Endothelial cell of umbilical vein (primary cell): ENCODE measurements at regions not wholly inside any gene's neighbourhood (a gene's known extent, or its start where the extent isn't known, plus 50 kb on each side); places are given as distances from the start of the nearest gene placed in this dataset.

Experiments
- BruUV-seq: library from RNA; stranded (reverse); fragments of 400-500 nt; replicated peaks from 2 replicates; lab custom pipeline; 2021; lab: Mats Ljungman, UMichigan
- CTCF ChIA-PET: fragments of 300-600, 350-600 bp; sonication (Branson Sonifier 250); formaldehyde crosslinking; loops from one replicate; lab custom pipeline; 2021; ENCODE audit warnings: antibody characterized with exemption, inconsistent platforms; lab: Charles Lee
- POLR2A ChIA-PET: fragments of 300-600, 350-600 bp; sonication (Branson Sonifier 250); formaldehyde crosslinking; loops from one replicate; lab custom pipeline; 2021; ENCODE audit warnings: antibody characterized with exemption, inconsistent platforms; lab: Charles Lee
- DNase-seq: peaks from one replicate; pipeline ENCODE4 v3.0.0-alpha.2; 2011; ENCODE audit warnings: low read depth, low spot score
- FAIRE-seq: peaks from 2 replicates; lab custom pipeline; 2011; peaks lifted over from hg19 to GRCh38; lab: Jason Lieb, UNC
- H2AFZ ChIP-seq: 2 replicates; pipeline ENCODE4 v1.6.0; 2012; ENCODE audit warnings: low read depth, low read length, control low read depth, inconsistent platforms
- H3K27ac ChIP-seq: 2 replicates; pipeline ENCODE4 v1.5.1; 2011; ENCODE audit warnings: low read depth, mild to moderate bottlenecking, control low read depth, low read length, moderate library complexity; ENCODE audit not compliant: insufficient read depth
- H3K27me3 ChIP-seq, 2 experiments: 2 replicates each; pipeline versions ENCODE4 v1.6.0 to v1.6.1; 2011; ENCODE audit warnings: low read length in 2 of 2, mixed read lengths in 1 of 2; ENCODE audit not compliant: control insufficient read depth in 2 of 2, insufficient read depth in 2 of 2
- H3K36me3 ChIP-seq, 2 experiments: 2 replicates in 1 of 2; 3 replicates in 1 of 2; pipeline ENCODE4 v1.5.1; 2011; ENCODE audit warnings: low read length in 2 of 2, mild to moderate bottlenecking in 1 of 2, moderate library complexity in 1 of 2; ENCODE audit not compliant: control insufficient read depth in 2 of 2, insufficient read depth in 2 of 2; ENCODE audit errors: extremely low read depth in 1 of 2
- H3K4me1 ChIP-seq: 3 replicates; pipeline ENCODE4 v1.5.1; 2011; ENCODE audit warnings: mild to moderate bottlenecking, low read length; ENCODE audit not compliant: control insufficient read depth, insufficient read depth; ENCODE audit errors: extremely low read depth
- H3K4me2 ChIP-seq: 2 replicates; pipeline ENCODE4 v1.6.1; 2011; ENCODE audit warnings: low read length, control low read depth, mixed read lengths; ENCODE audit not compliant: insufficient read depth
- H3K4me3 ChIP-seq, 3 experiments: fragments of 200-600 bp in 1 of 3; sonication (generic), shearing (Covaris generic) in 1 of 3; replicated peaks in 1 of 3; 2 replicates each; pipeline ENCODE4 v1.5.1; 2011 to 2016; ENCODE audit warnings: control low read depth in 3 of 3, low read length in 3 of 3, mild to moderate bottlenecking in 2 of 3, inconsistent platforms in 1 of 3, low read depth in 1 of 3, moderate library complexity in 1 of 3; ENCODE audit not compliant: insufficient read depth in 1 of 3
- H3K79me2 ChIP-seq: 2 replicates; pipeline ENCODE4 v1.6.0; 2012; ENCODE audit warnings: low read length, inconsistent platforms; ENCODE audit not compliant: control insufficient read depth, insufficient read depth
- H3K9ac ChIP-seq: replicated peaks from 2 replicates; pipeline ENCODE3; 2011; ENCODE audit warnings: low read length, control low read depth; ENCODE audit not compliant: insufficient read depth; ENCODE audit errors: extremely low read depth
- H3K9me1 ChIP-seq: replicated peaks from 3 replicates; pipeline ENCODE4 v1.6.0; 2011; ENCODE audit warnings: mild to moderate bottlenecking, low read length; ENCODE audit not compliant: control insufficient read depth, insufficient read depth; ENCODE audit errors: extremely low read depth
- H3K9me3 ChIP-seq: replicated peaks from 2 replicates; pipeline ENCODE4 v1.5.1; 2012; ENCODE audit warnings: low read length, inconsistent platforms; ENCODE audit not compliant: control insufficient read depth, insufficient read depth
- H4K20me1 ChIP-seq: replicated peaks from 2 replicates; pipeline ENCODE3; 2011; ENCODE audit warnings: mild to moderate bottlenecking, low read length; ENCODE audit not compliant: control insufficient read depth, insufficient read depth; ENCODE audit errors: extremely low read depth
- CTCF ChIP-seq, 2 donors: IDR thresholded peaks; 1 replicate in 1 of 2; 2 replicates in 1 of 2; pipeline ENCODE4 v1.5.1; 2011; ENCODE audit warnings: low read length in 2 of 2, mild to moderate bottlenecking in 2 of 2, moderate library complexity in 2 of 2, control low read depth in 1 of 2, inconsistent platforms in 1 of 2, low read depth in 1 of 2; ENCODE audit not compliant: insufficient read depth in 1 of 2; ENCODE audit errors: extremely low read depth in 1 of 2
- EZH2 ChIP-seq: IDR thresholded peaks from 2 replicates; pipeline ENCODE4 v1.6.1; 2012; ENCODE audit warnings: borderline replicate concordance, low read depth, mild to moderate bottlenecking, moderate library complexity, low read length, inconsistent platforms; ENCODE audit not compliant: severe bottlenecking
- FOS ChIP-seq: IDR thresholded peaks from 2 replicates; pipeline ENCODE4 v1.6.1; 2011; ENCODE audit warnings: mild to moderate bottlenecking, low read length, moderate library complexity, borderline replicate concordance; ENCODE audit not compliant: insufficient read depth
- GATA2 ChIP-seq: IDR thresholded peaks from 2 replicates; pipeline ENCODE4 v1.7.0; 2011; ENCODE audit warnings: low read depth, mild to moderate bottlenecking, moderate library complexity, mixed read lengths, low read length; ENCODE audit not compliant: insufficient read length, insufficient read depth
- JUN ChIP-seq: IDR thresholded peaks from 2 replicates; pipeline ENCODE4 v1.6.1; 2011; ENCODE audit warnings: borderline replicate concordance, low read depth; ENCODE audit not compliant: insufficient read length, insufficient read depth
- MAX ChIP-seq: IDR thresholded peaks from 2 replicates; pipeline ENCODE4 v1.6.1; 2011; ENCODE audit not compliant: insufficient read depth, insufficient read length
- MYC ChIP-seq: IDR thresholded peaks from one replicate; pipeline ENCODE4 v1.6.1; 2011; ENCODE audit warnings: mild to moderate bottlenecking, low read depth, low read length
- POLR2A ChIP-seq: IDR thresholded peaks from 2 replicates; pipeline ENCODE4 v1.6.1; 2012; ENCODE audit warnings: low read depth, mild to moderate bottlenecking, control low read depth, low read length
- POLR2AphosphoS5 ChIP-seq: IDR thresholded peaks from 2 replicates; pipeline ENCODE4 v1.6.1; 2012; ENCODE audit warnings: low read depth, mild to moderate bottlenecking, control low read depth, low read length, moderate library complexity; ENCODE audit not compliant: insufficient read depth
- dilution Hi-C: fragments of 300-500 bp; cut with MboI; formaldehyde crosslinking; loops from one replicate; pipeline ENCODE4 v1.15.0; 2019; ENCODE audit warnings: low sequenced_read_pairs; ENCODE audit not compliant: extremely low pct_ligation_motif_present
- intact Hi-C: fragments of 100-400 bp; cut with micrococcal nuclease; formaldehyde crosslinking; loops from one replicate; pipeline ENCODE4 v1.10.0; 2022

- no peaks in the 10 kb centered on the region for H4K20me1 ChIP-seq
- H3K4me3 ChIP-seq: no peak overlapping the region
- no peak overlapping the region for H3K9ac ChIP-seq
- POLR2A ChIA-PET: no interaction called here
- H3K27me3 ChIP-seq: no peaks in the 10 kb centered on the region
- H3K9me1 ChIP-seq: no peaks in the 10 kb centered on the region
- no peak overlapping the region for H3K27ac ChIP-seq
- no peaks in the 10 kb centered on the region for H3K79me2 ChIP-seq
- H3K4me1 ChIP-seq: no peaks in the 10 kb centered on the region
- dilution Hi-C loops (no loop called here), intact Hi-C loops (loop anchor here (10.0 kb wide), 2 partner anchors 417 to 733 kb away; no protein-coding TSS in a partner anchor)
- no peak overlapping the region for H2AFZ ChIP-seq
- no peaks in the 10 kb centered on the region for H3K36me3 ChIP-seq
- CTCF ChIA-PET: no interaction called here
- DNase-seq (no peak), FAIRE-seq (no peak)
- no peak overlapping the region for H3K4me2 ChIP-seq
- no TSS peak for BruUV-seq
- H3K9me3 ChIP-seq: no peaks in the 10 kb centered on the region
- TF ChIP-seq MYC (no peak), CTCF (IDR thresholded peaks at IDR 0.05; ENCODE audit: extremely low read depth in 1 of 2, insufficient read depth in 1 of 2, low read depth in 1 of 2, low read length in 2 of 2) (no peak), FOS (no peak), MAX (no peak), POLR2AphosphoS5 (no peak), GATA2 (no peak), POLR2A (no peak), EZH2 (no peak), JUN (no peak)
Observed at GRCh38 chr22:49308300-49308699, 519.4 kb downstream of the BRD1 start.
